Ammon's horn (tissue), 1 donor: ENCODE measurements at regions not wholly inside any gene's neighbourhood (a gene's known extent, or its start where the extent isn't known, plus 50 kb on each side); places are given as distances from the start of the nearest gene placed in this dataset.

ENCODE experiments used
- DNase-seq: peaks from one replicate; pipeline ENCODE4 v3.0.0-alpha.2; 2016; ENCODE audit warnings: low spot score

GRCh38 chr1:222038971-222039370 is 297.1 kb upstream of the DUSP10 start:
- no peak for DNase-seq

- DNase-seq, result no peak
Observed at GRCh38 chr1:222037720-222038119, 295.8 kb upstream of the DUSP10 start.

- DNase-seq, result peak; percentile 40
Observed at GRCh38 chr1:222034790-222035189, 292.9 kb upstream of the DUSP10 start.

- no peak for DNase-seq
Observed at GRCh38 chr1:222033450-222033849, 291.6 kb upstream of the DUSP10 start.

GRCh38 chr1:222031318-222031717 is 289.4 kb upstream of the DUSP10 start:
- no peak for DNase-seq

- DNase-seq, result no peak
Observed at GRCh38 chr1:222028676-222029075, 286.8 kb upstream of the DUSP10 start.

GRCh38 chr1:222028116-222028515 is 286.2 kb upstream of the DUSP10 start:
- no peak for DNase-seq

GRCh38 chr1:222026280-222026679 is 284.4 kb upstream of the DUSP10 start:
- no peak for DNase-seq

- DNase-seq, result no peak
Observed at GRCh38 chr1:222023025-222023424, 281.1 kb upstream of the DUSP10 start.

GRCh38 chr1:222021129-222021528 is 279.2 kb upstream of the DUSP10 start:
- DNase-seq, result no peak

- no peak for DNase-seq
Observed at GRCh38 chr1:222020553-222020952, 278.7 kb upstream of the DUSP10 start.

GRCh38 chr1:222019029-222019428 is 277.1 kb upstream of the DUSP10 start:
- DNase-seq, result no peak

GRCh38 chr1:222018041-222018440 is 276.2 kb upstream of the DUSP10 start:
- DNase-seq, result no peak

GRCh38 chr1:222015686-222016085 is 273.8 kb upstream of the DUSP10 start:
- DNase-seq, result no peak

- no peak for DNase-seq
Observed at GRCh38 chr1:222014001-222014400, 272.1 kb upstream of the DUSP10 start.

GRCh38 chr1:222012816-222013215 is 270.9 kb upstream of the DUSP10 start:
- no peak for DNase-seq

- DNase-seq, result no peak
Observed at GRCh38 chr1:222010306-222010705, 268.4 kb upstream of the DUSP10 start.

GRCh38 chr1:222009105-222009730 is 267.3 kb upstream of the DUSP10 start:
- DNase-seq, result no peak

- DNase-seq, result no peak
Observed at GRCh38 chr1:222006715-222007114, 264.8 kb upstream of the DUSP10 start.

GRCh38 chr1:222004784-222005183 is 262.9 kb upstream of the DUSP10 start:
- no peak for DNase-seq

- DNase-seq, result no peak
Observed at GRCh38 chr1:222004034-222004433, 262.1 kb upstream of the DUSP10 start.

- DNase-seq, result no peak
Observed at GRCh38 chr1:222002503-222002902, 260.6 kb upstream of the DUSP10 start.

GRCh38 chr1:222000131-222000530 is 258.2 kb upstream of the DUSP10 start:
- DNase-seq, result no peak

GRCh38 chr1:221998781-221999180 is 256.9 kb upstream of the DUSP10 start:
- no peak for DNase-seq

GRCh38 chr1:221998186-221998612 is 256.3 kb upstream of the DUSP10 start:
- DNase-seq, result no peak
